ENCODE measurements at regions not wholly inside any gene's neighbourhood (a gene's known extent, or its start where the extent isn't known, plus 50 kb on each side); places are given as distances from the start of the nearest gene placed in this dataset.

DNA sequence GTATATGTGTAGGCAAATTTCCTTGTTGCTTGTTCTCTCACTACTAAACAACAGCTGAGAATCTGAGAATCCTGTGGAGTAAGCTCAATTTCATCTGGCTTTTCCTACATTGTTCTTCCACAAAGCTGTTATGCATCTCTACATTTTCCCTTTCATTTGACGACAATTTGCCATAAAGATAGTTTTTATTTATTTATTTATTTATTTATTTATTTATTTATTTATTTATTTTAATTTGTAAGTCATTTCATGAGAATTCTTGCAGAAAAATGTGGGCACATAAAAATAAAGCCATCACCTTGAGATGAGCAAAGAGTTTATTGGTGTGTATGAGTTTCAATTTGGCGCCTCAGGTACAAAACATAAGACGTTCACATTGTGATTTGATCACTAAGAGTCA is 545.9 kb upstream of the SEL1L start:
- no peak for DNase-seq (ENCODE audit: low read depth)
- TF ChIP-seq, protein P1, sequence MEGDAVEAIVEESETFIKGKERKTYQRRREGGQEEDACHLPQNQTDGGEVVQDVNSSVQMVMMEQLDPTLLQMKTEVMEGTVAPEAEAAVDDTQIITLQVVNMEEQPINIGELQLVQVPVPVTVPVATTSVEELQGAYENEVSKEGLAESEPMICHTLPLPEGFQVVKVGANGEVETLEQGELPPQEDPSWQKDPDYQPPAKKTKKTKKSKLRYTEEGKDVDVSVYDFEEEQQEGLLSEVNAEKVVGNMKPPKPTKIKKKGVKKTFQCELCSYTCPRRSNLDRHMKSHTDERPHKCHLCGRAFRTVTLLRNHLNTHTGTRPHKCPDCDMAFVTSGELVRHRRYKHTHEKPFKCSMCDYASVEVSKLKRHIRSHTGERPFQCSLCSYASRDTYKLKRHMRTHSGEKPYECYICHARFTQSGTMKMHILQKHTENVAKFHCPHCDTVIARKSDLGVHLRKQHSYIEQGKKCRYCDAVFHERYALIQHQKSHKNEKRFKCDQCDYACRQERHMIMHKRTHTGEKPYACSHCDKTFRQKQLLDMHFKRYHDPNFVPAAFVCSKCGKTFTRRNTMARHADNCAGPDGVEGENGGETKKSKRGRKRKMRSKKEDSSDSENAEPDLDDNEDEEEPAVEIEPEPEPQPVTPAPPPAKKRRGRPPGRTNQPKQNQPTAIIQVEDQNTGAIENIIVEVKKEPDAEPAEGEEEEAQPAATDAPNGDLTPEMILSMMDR (IDR thresholded peaks at IDR 0.05; ENCODE audit: insufficient read depth, low read depth, low read length, missing control alignments) = no peak

DNA sequence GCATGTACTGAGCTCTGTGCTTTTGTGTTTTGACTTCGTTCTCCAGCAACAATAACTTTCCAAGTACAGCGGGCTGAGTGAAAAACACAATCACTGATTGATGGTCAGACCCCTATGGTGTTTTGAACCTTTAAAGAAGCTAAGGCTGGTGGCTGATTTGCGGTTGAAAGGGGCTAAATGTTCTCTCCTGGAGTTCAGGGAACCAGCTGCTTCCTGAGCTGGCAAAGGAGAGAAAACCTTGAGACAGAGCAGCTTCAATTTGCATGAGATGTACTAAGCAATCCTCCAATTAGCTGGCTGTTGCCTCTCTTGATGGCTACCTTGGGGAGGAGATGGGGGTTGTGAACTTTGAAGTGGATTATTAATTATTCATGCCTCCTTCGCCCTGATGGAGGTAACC is 546.7 kb upstream of the SEL1L start:
- TF ChIP-seq, protein P1 (IDR thresholded peaks at IDR 0.05; ENCODE audit: insufficient read depth, low read depth, low read length, missing control alignments) = no peak
- no peak overlapping the region for H3K4me3 ChIP-seq (ENCODE audit: low read length)
- no peak for DNase-seq (ENCODE audit: low read depth)

More for the DNA sequence above, 545.9 kb upstream of the SEL1L start:
- H3K4me3 ChIP-seq (ENCODE audit: low read length) = no peak overlapping the region

DNA sequence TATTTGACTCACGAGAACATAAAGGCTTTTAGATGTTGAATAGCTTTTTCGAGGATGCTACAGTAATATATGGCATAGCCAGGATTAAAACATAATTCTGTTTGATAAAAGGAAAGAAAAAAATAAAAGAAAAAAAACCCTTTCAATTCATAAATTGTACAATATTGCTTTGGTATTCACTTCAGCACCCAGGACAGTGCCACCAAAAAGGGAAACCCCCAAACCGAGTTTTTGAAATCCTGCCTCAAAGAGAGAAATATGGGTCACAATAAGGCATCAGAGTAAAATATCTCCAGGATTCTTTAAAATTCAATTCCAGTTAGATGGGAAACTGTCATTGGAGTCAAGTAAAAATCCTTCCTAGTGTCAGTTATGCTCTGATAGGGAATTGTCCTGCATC is 551.2 kb upstream of the SEL1L start:
- TF ChIP-seq, protein P1 (IDR thresholded peaks at IDR 0.05; ENCODE audit: insufficient read depth, low read depth, low read length, missing control alignments) = no peak
- DNase-seq (ENCODE audit: low read depth) = no peak
- no peak overlapping the region for H3K4me3 ChIP-seq (ENCODE audit: low read length)

- no peak for DNase-seq (ENCODE audit: low read depth)
- TF ChIP-seq, protein P1 (IDR thresholded peaks at IDR 0.05; ENCODE audit: insufficient read depth, low read depth, low read length, missing control alignments) = no peak
Measured at GRCh38 chr14:82091097-82091496, 557.4 kb upstream of the SEL1L start.

DNA sequence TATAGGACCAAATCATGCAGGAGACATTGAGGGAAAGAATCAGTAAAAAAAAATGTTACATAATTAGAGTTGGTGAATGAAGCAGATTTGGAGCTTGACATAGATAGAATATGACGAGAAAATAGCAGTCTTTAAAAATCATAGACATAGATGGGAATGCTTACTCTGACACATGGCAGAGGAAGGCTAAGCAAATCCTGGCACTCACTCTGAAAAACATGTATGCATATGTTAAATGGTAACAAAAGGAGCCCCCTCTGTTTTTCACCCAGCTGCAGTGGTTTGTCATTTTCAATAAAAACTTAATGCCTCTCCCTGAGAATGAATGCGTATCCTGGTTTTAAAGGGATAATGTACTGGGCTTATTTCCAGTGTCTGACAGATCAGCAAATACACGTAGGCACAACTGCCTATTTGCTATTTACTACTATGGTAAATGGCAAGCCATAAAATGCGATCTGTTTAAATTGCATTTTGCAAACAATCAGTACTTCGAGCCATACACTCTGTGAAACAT is 561.2 kb upstream of the SEL1L start:
- no peak overlapping the region for H3K4me3 ChIP-seq (ENCODE audit: low read length)
- DNase-seq (ENCODE audit: low read depth) = no peak
- TF ChIP-seq, protein P1 (IDR thresholded peaks at IDR 0.05; ENCODE audit: insufficient read depth, low read depth, low read length, missing control alignments) = no peak

More at GRCh38 chr14:82091097-82091496, 557.4 kb upstream of the SEL1L start:
- no peak overlapping the region for H3K4me3 ChIP-seq (ENCODE audit: low read length)

GRCh38 chr14:82104013-82104412 is 570.4 kb upstream of the SEL1L start:
- no peak overlapping the region for H3K4me3 ChIP-seq (ENCODE audit: low read length)
- TF ChIP-seq, protein P1 (IDR thresholded peaks at IDR 0.05; ENCODE audit: insufficient read depth, low read depth, low read length, missing control alignments) = no peak
- no peak for DNase-seq (ENCODE audit: low read depth)

DNA sequence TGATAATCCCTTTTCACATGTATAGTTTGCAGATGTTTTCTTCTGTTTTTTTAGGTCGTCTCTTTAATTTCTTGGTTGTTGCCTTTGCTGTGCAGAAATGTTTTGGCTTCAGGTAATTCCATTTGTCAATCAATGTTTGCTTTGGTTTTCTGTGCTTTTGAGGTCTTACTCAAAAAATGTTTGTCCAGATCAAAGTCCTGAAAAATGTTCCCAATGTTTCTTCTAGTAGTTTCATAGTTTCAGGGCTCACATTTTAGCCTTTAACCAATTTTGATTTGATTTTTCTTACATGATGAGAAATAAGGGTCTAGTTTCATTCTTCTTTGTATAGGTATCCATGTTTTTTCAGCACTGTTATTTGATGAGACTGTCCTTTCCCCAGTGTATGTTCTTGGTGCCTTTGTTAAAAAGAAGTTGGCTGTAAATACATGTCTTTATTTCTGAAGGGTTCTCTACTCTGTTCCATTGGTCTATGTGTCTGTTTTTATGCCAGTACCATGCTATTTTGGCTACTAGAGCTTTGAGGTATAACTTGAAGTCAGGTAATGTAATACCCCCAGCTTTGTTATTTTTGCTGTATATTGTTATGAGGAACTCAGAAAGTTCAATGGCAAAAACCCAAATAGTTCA is 578.7 kb upstream of the SEL1L start:
- no peak for DNase-seq (ENCODE audit: low read depth)
- H3K4me3 ChIP-seq (ENCODE audit: low read length) = no peak overlapping the region
- TF ChIP-seq, protein P1 (IDR thresholded peaks at IDR 0.05; ENCODE audit: insufficient read depth, low read depth, low read length, missing control alignments) = no peak
